Fibroblast of lung (primary cell): ENCODE measurements at regions not wholly inside any gene's neighbourhood (a gene's known extent, or its start where the extent isn't known, plus 50 kb on each side); places are given as distances from the start of the nearest gene placed in this dataset.

Experiments used
- DNase-seq, 2 donors: peaks; one replicate each; pipeline versions ENCODE4 v3.0.0 to v3.0.0-alpha.2; 2010; ENCODE audit warnings: low read depth in 2 of 2
- H2AFZ ChIP-seq: 2 replicates; pipeline ENCODE4 v1.5.1; 2012; ENCODE audit warnings: low read length, control low read depth, inconsistent platforms
- H3K27ac ChIP-seq: 2 replicates; pipeline ENCODE4 v1.5.1; 2011; ENCODE audit warnings: low read length, control low read depth; ENCODE audit not compliant: insufficient read depth
- H3K27me3 ChIP-seq: 2 replicates; pipeline ENCODE4 v1.5.1; 2011; ENCODE audit warnings: mild to moderate bottlenecking, low read length; ENCODE audit not compliant: control insufficient read depth, insufficient read depth
- H3K36me3 ChIP-seq: 2 replicates; pipeline ENCODE4 v1.5.1; 2011; ENCODE audit warnings: low read length; ENCODE audit not compliant: control insufficient read depth, insufficient read depth
- H3K4me1 ChIP-seq: 2 replicates; pipeline ENCODE4 v1.5.1; 2011; ENCODE audit warnings: low read length; ENCODE audit not compliant: control insufficient read depth, insufficient read depth; ENCODE audit errors: extremely low read depth
- H3K4me2 ChIP-seq: 2 replicates; pipeline ENCODE4 v1.5.1; 2011; ENCODE audit warnings: low read length, control low read depth; ENCODE audit not compliant: insufficient read depth; ENCODE audit errors: extremely low read depth
- H3K4me3 ChIP-seq, 4 experiments: fragments of 200-600 bp in 1 of 4; sonication (generic) in 1 of 4; replicated peaks in 1 of 4; 2 replicates each; pipeline ENCODE4 v1.5.1; 2011 to 2016; ENCODE audit warnings: low read length in 4 of 4, low read depth in 3 of 4, mild to moderate bottlenecking in 3 of 4, control low read depth in 2 of 4, inconsistent platforms in 1 of 4, mixed read lengths in 1 of 4; ENCODE audit not compliant: insufficient read depth in 1 of 4; ENCODE audit errors: control extremely low read depth in 1 of 4
- H3K79me2 ChIP-seq: 2 replicates; pipeline ENCODE4 v1.5.1; 2012; ENCODE audit warnings: mild to moderate bottlenecking, low read length, inconsistent platforms; ENCODE audit not compliant: control insufficient read depth, insufficient read depth
- H3K9ac ChIP-seq: 2 replicates; pipeline ENCODE4 v1.5.1; 2011; ENCODE audit warnings: mild to moderate bottlenecking, low read length, control low read depth; ENCODE audit not compliant: insufficient read depth
- H3K9me3 ChIP-seq: 2 replicates; pipeline ENCODE4 v1.5.1; 2012; ENCODE audit warnings: low read depth, low read length; ENCODE audit not compliant: control insufficient read depth, insufficient read depth
- H4K20me1 ChIP-seq: 2 replicates; pipeline ENCODE4 v1.5.1; 2011; ENCODE audit warnings: low read length; ENCODE audit not compliant: control insufficient read depth, insufficient read depth; ENCODE audit errors: extremely low read depth
- EZH2 ChIP-seq: IDR thresholded peaks from 2 replicates; pipeline ENCODE4 v1.5.1; 2012; ENCODE audit warnings: low read length, control low read depth, mild to moderate bottlenecking; ENCODE audit errors: missing control alignments
- TF ChIP-seq, protein P1 (sequence below), 2 donors: IDR thresholded peaks in 1 of 2; conservative IDR thresholded peaks in 1 of 2; 1 replicate in 1 of 2; 2 replicates in 1 of 2; pipeline ENCODE4 v1.5.1; 2011 to 2012; ENCODE audit warnings: low read length in 2 of 2, control low read depth in 1 of 2, inconsistent platforms in 1 of 2, low read depth in 1 of 2, mild to moderate bottlenecking in 1 of 2

DNA sequence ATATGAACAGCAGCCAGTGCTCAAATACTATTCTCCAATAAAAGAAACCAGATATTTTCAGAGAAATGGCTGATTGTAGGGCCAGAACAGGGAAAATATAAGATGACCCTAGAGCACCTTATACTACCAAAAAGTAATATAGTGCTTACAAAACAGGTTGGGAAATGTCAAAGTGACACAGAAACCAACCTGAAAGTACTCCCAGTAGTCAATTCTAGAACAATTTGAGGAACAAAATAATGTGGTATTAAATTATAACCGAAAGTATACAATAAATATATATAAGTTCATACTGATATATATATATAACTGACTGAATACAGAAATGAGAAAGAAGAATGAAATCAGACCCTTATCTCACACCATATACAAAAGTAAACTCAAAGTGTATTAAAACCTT lies 657.2 kb upstream of the PHF14 start:
- DNase-seq: no peak

DNA sequence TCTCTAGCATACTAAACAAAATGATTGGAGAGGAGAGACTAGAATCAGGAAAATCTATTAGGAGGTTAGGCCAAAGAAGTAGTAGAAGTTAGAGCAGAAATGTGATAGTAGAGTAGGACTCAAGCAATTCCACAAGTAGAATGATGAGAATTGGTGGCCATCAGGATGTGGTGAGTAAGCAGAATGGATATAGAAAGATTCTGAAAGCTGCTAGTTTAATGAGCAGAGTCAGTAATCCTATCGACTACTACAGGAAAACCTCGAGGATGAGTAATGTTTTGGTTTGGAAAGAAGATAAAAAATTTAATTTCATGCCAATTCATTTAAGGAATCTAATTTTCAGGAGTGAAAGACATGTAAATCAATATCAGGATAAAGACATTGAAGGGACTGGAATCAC lies 648.3 kb upstream of the PHF14 start:
- no peak for DNase-seq
- Histone ChIP-seq H3K36me3 (no peaks in the 10 kb centered on the region), H3K4me2 (no peak overlapping the region)

More for the DNA sequence above, 657.2 kb upstream of the PHF14 start:
- H3K9ac ChIP-seq: no peak overlapping the region
- TF ChIP-seq, protein P1, sequence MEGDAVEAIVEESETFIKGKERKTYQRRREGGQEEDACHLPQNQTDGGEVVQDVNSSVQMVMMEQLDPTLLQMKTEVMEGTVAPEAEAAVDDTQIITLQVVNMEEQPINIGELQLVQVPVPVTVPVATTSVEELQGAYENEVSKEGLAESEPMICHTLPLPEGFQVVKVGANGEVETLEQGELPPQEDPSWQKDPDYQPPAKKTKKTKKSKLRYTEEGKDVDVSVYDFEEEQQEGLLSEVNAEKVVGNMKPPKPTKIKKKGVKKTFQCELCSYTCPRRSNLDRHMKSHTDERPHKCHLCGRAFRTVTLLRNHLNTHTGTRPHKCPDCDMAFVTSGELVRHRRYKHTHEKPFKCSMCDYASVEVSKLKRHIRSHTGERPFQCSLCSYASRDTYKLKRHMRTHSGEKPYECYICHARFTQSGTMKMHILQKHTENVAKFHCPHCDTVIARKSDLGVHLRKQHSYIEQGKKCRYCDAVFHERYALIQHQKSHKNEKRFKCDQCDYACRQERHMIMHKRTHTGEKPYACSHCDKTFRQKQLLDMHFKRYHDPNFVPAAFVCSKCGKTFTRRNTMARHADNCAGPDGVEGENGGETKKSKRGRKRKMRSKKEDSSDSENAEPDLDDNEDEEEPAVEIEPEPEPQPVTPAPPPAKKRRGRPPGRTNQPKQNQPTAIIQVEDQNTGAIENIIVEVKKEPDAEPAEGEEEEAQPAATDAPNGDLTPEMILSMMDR (conservative IDR thresholded peaks at IDR 0.05 in 1 of 2, IDR thresholded peaks at IDR 0.05 in 1 of 2; ENCODE audit: low read depth in 1 of 2, low read length in 2 of 2): no peak
- no peak for TF ChIP-seq EZH2
- no peaks in the 10 kb centered on the region for H3K79me2 ChIP-seq
- H3K4me3 ChIP-seq: no peak overlapping the region
- H3K36me3 ChIP-seq: no peaks in the 10 kb centered on the region
- no peak overlapping the region for H2AFZ ChIP-seq
- H3K4me1 ChIP-seq: no peaks in the 10 kb centered on the region
- no peak overlapping the region for H3K27ac ChIP-seq
- H3K9me3 ChIP-seq: no peaks in the 10 kb centered on the region
- no peaks in the 10 kb centered on the region for H3K27me3 ChIP-seq
- H4K20me1 ChIP-seq: no peaks in the 10 kb centered on the region
- no peak overlapping the region for H3K4me2 ChIP-seq

GRCh38 chr7:10343108-10343507 lies 630.6 kb upstream of the PHF14 start:
- H3K9ac ChIP-seq: no peak overlapping the region
- H3K4me2 ChIP-seq: no peak overlapping the region
- no peaks in the 10 kb centered on the region for H3K36me3 ChIP-seq
- H3K79me2 ChIP-seq: no peaks in the 10 kb centered on the region
- no peak overlapping the region for H2AFZ ChIP-seq
- no peaks in the 10 kb centered on the region for H3K27me3 ChIP-seq
- no peak for DNase-seq
- no peak overlapping the region for H3K27ac ChIP-seq
- H3K4me3 ChIP-seq: no peak overlapping the region
- no peaks in the 10 kb centered on the region for H4K20me1 ChIP-seq
- TF ChIP-seq, protein P1 (conservative IDR thresholded peaks at IDR 0.05 in 1 of 2, IDR thresholded peaks at IDR 0.05 in 1 of 2; ENCODE audit: low read depth in 1 of 2, low read length in 2 of 2): no peak
- TF ChIP-seq EZH2: no peak
- H3K4me1 ChIP-seq: no peaks in the 10 kb centered on the region
- H3K9me3 ChIP-seq: no peaks in the 10 kb centered on the region

More for the DNA sequence above, 648.3 kb upstream of the PHF14 start:
- Histone ChIP-seq H3K4me1 (no peaks in the 10 kb centered on the region), H3K27me3 (no peaks in the 10 kb centered on the region), H3K4me3 (no peak overlapping the region), H4K20me1 (no peaks in the 10 kb centered on the region), H2AFZ (no peak overlapping the region), H3K79me2 (no peaks in the 10 kb centered on the region), H3K27ac (no peak overlapping the region), H3K9ac (no peak overlapping the region), H3K9me3 (no peaks in the 10 kb centered on the region)
- TF ChIP-seq, protein P1 (conservative IDR thresholded peaks at IDR 0.05 in 1 of 2, IDR thresholded peaks at IDR 0.05 in 1 of 2; ENCODE audit: low read depth in 1 of 2, low read length in 2 of 2): no peak
- no peak for TF ChIP-seq EZH2
